Caco-2 (cell line): ENCODE measurements at regions not wholly inside any gene's neighbourhood (a gene's known extent, or its start where the extent isn't known, plus 50 kb on each side); places are given as distances from the start of the nearest gene placed in this dataset.

Experiments used
- BruUV-seq: library from RNA; stranded (reverse); fragments of 400-500 nt; replicated peaks from 2 replicates; lab custom pipeline; 2021; lab: Mats Ljungman, UMichigan
- CTCF ChIA-PET: fragments of 300-600 bp; sonication (Branson Sonifier 250); formaldehyde crosslinking; loops from one replicate; lab custom pipeline; 2022; ENCODE audit warnings: antibody characterized with exemption; lab: Charles Lee
- POLR2A ChIA-PET: fragments of 300-600 bp; sonication (Branson Sonifier 250); formaldehyde crosslinking; loops from one replicate; lab custom pipeline; 2022; ENCODE audit warnings: antibody characterized with exemption; lab: Charles Lee
- DNase-seq, 2 experiments: peaks; one replicate each; pipeline versions ENCODE4 v3.0.0 to v3.0.0-alpha.2; 2020 to 2022
- H3K27me3 ChIP-seq: replicated peaks from 2 replicates; pipeline ENCODE4 v1.6.0; 2011; ENCODE audit warnings: low read length; ENCODE audit not compliant: control insufficient read depth, insufficient read depth
- H3K36me3 ChIP-seq: 2 replicates; pipeline ENCODE4 v1.5.1; 2011; ENCODE audit warnings: low read length; ENCODE audit not compliant: control insufficient read depth, insufficient read depth
- H3K4me1 ChIP-seq: fragments of 250-450 bp; sonication (Bioruptor Pico); 2 replicates; pipeline ENCODE4 v1.5.1; 2020; ENCODE audit warnings: mild to moderate bottlenecking
- H3K4me3 ChIP-seq: 2 replicates; pipeline ENCODE4 v1.5.1; 2011; ENCODE audit warnings: low read depth, mild to moderate bottlenecking, control low read depth, low read length
- H3K9me3 ChIP-seq: fragments of 250-450 bp; sonication (Bioruptor Pico); 2 replicates; pipeline ENCODE4 v1.5.1; 2020; ENCODE audit warnings: mild to moderate bottlenecking, moderate library complexity
- H3K27ac Mint-ChIP-seq: one replicate; pipeline ENCODE4 v1.8.0; 2022; ENCODE audit warnings: mixed read lengths; ENCODE audit not compliant: unreplicated experiment
- H3K27me3 Mint-ChIP-seq: one replicate; pipeline ENCODE4 v1.8.0; 2022; ENCODE audit warnings: mixed read lengths; ENCODE audit not compliant: insufficient read depth, unreplicated experiment
- H3K36me3 Mint-ChIP-seq: one replicate; pipeline ENCODE4 v1.8.0; 2022; ENCODE audit warnings: mild to moderate bottlenecking, mixed read lengths; ENCODE audit not compliant: insufficient read depth, unreplicated experiment
- H3K4me1 Mint-ChIP-seq: one replicate; pipeline ENCODE4 v1.8.0; 2022; ENCODE audit warnings: low read depth, mixed read lengths; ENCODE audit not compliant: unreplicated experiment
- H3K4me3 Mint-ChIP-seq: one replicate; pipeline ENCODE4 v1.8.0; 2022; ENCODE audit warnings: mild to moderate bottlenecking, moderate library complexity, mixed read lengths; ENCODE audit not compliant: unreplicated experiment
- H3K9me3 Mint-ChIP-seq: one replicate; pipeline ENCODE4 v1.8.0; 2022; ENCODE audit warnings: mixed read lengths; ENCODE audit not compliant: unreplicated experiment
- CTCF ChIP-seq, 2 experiments: fragments of 200-600 bp in 1 of 2; IDR thresholded peaks; 1 replicate in 1 of 2; 2 replicates in 1 of 2; pipeline versions ENCODE4 v1.5.1 to v1.8.0; 2011 to 2022; ENCODE audit warnings: antibody characterized with exemption in 1 of 2, control low read depth in 1 of 2, inconsistent platforms in 1 of 2, low read depth in 1 of 2, low read length in 1 of 2, mild to moderate bottlenecking in 1 of 2, moderate library complexity in 1 of 2; ENCODE audit not compliant: insufficient read depth in 1 of 2, severe bottlenecking in 1 of 2, unreplicated experiment in 1 of 2
- intact Hi-C: fragments of 100-400 bp; cut with micrococcal nuclease; formaldehyde crosslinking; loops from one replicate; pipeline ENCODE4 v1.10.0; 2022; ENCODE audit not compliant: unreplicated experiment

GRCh38 chr1:121443001-121443540 is 258.3 kb downstream of the SRGAP2C start:
- no peaks in the 10 kb centered on the region for H3K4me1 ChIP-seq
- DNase-seq, result no peak

DNA sequence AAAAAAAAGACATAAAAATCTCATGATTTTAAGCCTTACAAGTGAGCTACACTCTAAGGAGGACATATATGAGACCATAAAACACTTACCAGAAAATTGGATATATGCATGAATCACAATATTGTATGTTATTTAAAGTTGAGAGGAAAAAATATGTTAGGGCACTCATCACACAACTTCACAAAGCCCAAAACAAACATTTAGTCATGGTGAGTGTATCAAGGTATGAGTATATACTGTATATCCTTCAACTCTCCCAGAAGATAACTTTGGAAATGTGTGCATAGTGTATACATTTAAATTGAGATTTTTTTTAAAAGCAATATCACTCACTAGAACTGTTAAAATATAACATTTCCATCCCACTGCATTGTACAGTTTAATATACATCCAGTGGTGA is 259.3 kb downstream of the SRGAP2C start:
- Mint-ChIP-seq H3K4me1 (no peaks in the 10 kb centered on the region), H3K27me3 (peaks cover 4% of the 10 kb centered on the region), H3K9me3 (no peaks in the 10 kb centered on the region), H3K36me3 (no peaks in the 10 kb centered on the region), H3K27ac (no peak overlapping the region), H3K4me3 (no peak overlapping the region)
- H3K36me3 ChIP-seq, result no peaks in the 10 kb centered on the region
- no TSS peak for BruUV-seq
- intact Hi-C loops, result no loop called here
- H3K9me3 ChIP-seq, result no peaks in the 10 kb centered on the region
- POLR2A ChIA-PET, result no interaction called here
- no peaks in the 10 kb centered on the region for H3K4me1 ChIP-seq
- no peak overlapping the region for H3K4me3 ChIP-seq
- TF ChIP-seq CTCF (IDR thresholded peaks at IDR 0.05; ENCODE audit: insufficient read depth in 1 of 2, low read depth in 1 of 2, low read length in 1 of 2, severe bottlenecking in 1 of 2, unreplicated experiment in 1 of 2), result no peak
- DNase-seq, result no peak
- CTCF ChIA-PET, result no interaction called here
- no peaks in the 10 kb centered on the region for H3K27me3 ChIP-seq

More at GRCh38 chr1:121443001-121443540, 258.3 kb downstream of the SRGAP2C start:
- Mint-ChIP-seq H3K27me3 (no peaks in the 10 kb centered on the region), H3K4me3 (no peak overlapping the region), H3K9me3 (no peaks in the 10 kb centered on the region), H3K36me3 (no peaks in the 10 kb centered on the region), H3K4me1 (no peaks in the 10 kb centered on the region), H3K27ac (no peak overlapping the region)
- Histone ChIP-seq H3K9me3 (no peaks in the 10 kb centered on the region), H3K36me3 (no peaks in the 10 kb centered on the region), H3K27me3 (no peaks in the 10 kb centered on the region), H3K4me3 (no peak overlapping the region)
- intact Hi-C loops, result no loop called here
- BruUV-seq, result no TSS peak
- ChIA-PET CTCF (no interaction called here), POLR2A (no interaction called here)
- no peak for TF ChIP-seq CTCF (IDR thresholded peaks at IDR 0.05; ENCODE audit: insufficient read depth in 1 of 2, low read depth in 1 of 2, low read length in 1 of 2, severe bottlenecking in 1 of 2, unreplicated experiment in 1 of 2)

DNA sequence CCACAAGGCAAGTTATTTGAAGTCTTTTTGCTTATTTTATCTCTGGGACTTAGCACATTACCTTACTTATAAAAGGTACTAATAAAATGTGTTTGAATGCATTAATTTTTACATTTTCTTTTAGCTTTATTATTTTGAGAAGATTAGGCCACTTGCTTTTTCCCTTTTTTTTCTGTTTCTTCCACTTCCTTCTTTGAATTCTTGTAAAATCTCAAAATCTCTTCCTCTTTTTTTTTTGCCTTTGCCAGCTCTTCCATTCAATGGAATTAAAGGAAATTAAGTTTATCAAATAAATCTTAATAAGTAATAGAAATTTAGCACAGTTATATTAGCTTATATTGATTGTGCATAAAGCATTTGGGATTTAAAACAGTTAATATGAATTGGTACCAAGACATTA is 260.9 kb downstream of the SRGAP2C start:
- Histone ChIP-seq H3K9me3 (no peaks in the 10 kb centered on the region), H3K4me3 (no peak overlapping the region), H3K36me3 (no peaks in the 10 kb centered on the region), H3K4me1 (no peaks in the 10 kb centered on the region), H3K27me3 (no peaks in the 10 kb centered on the region)
- no peaks in the 10 kb centered on the region for H3K4me1 Mint-ChIP-seq
- ChIA-PET CTCF (no interaction called here), POLR2A (no interaction called here)
- H3K27me3 Mint-ChIP-seq, result peaks cover 5% of the 10 kb centered on the region
- H3K9me3 Mint-ChIP-seq, result no peaks in the 10 kb centered on the region
- H3K36me3 Mint-ChIP-seq, result no peaks in the 10 kb centered on the region
- no TSS peak for BruUV-seq
- DNase-seq, result no peak
- intact Hi-C loops, result no loop called here
- H3K4me3 Mint-ChIP-seq, result no peak overlapping the region
- no peak overlapping the region for H3K27ac Mint-ChIP-seq
- TF ChIP-seq CTCF (IDR thresholded peaks at IDR 0.05; ENCODE audit: insufficient read depth in 1 of 2, low read depth in 1 of 2, low read length in 1 of 2, severe bottlenecking in 1 of 2, unreplicated experiment in 1 of 2), result no peak
